Bronchial epithelial cell (primary cell): ENCODE measurements at regions not wholly inside any gene's neighbourhood (a gene's known extent, or its start where the extent isn't known, plus 50 kb on each side); places are given as distances from the start of the nearest gene placed in this dataset.
A peak's percentile ranks its signal among the peaks of the same experiment; 100 is the strongest.

Experiments used
- DNase-seq: peaks from one replicate; pipeline ENCODE4 v3.0.0-alpha.2; 2010; ENCODE audit warnings: low read depth
- FAIRE-seq: peaks from 2 replicates; lab custom pipeline; 2011; peaks lifted over from hg19 to GRCh38; lab: Jason Lieb, UNC
- H3K27me3 ChIP-seq: 2 replicates; pipeline ENCODE4 v1.5.1; 2011; ENCODE audit warnings: low read length; ENCODE audit not compliant: control insufficient read depth, insufficient read depth
- H3K36me3 ChIP-seq: 2 replicates; pipeline ENCODE4 v1.5.1; 2011; ENCODE audit warnings: low read length; ENCODE audit not compliant: control insufficient read depth, insufficient read depth
- H3K4me3 ChIP-seq: 2 replicates; pipeline ENCODE4 v1.5.1; 2011; ENCODE audit warnings: mild to moderate bottlenecking, low read depth, low read length, control low read depth
- CTCF ChIP-seq: IDR thresholded peaks from 2 replicates; pipeline ENCODE4 v1.5.1; 2011; ENCODE audit warnings: mild to moderate bottlenecking, moderate library complexity, low read length, control low read depth, inconsistent platforms; ENCODE audit not compliant: insufficient read depth, severe bottlenecking

- FAIRE-seq (no peak), DNase-seq (no peak)
- Histone ChIP-seq H3K27me3 (no peaks in the 10 kb centered on the region), H3K4me3 (no peak overlapping the region), H3K36me3 (no peaks in the 10 kb centered on the region)
- no peak for TF ChIP-seq CTCF
Observed at GRCh38 chr4:84028340-84028739, 470.8 kb downstream of the NKX6-1 start.

- FAIRE-seq (no peak), DNase-seq (no peak)
- no peaks in the 10 kb centered on the region for H3K27me3 ChIP-seq
- no peak for TF ChIP-seq CTCF
- no peak overlapping the region for H3K4me3 ChIP-seq
- H3K36me3 ChIP-seq, result no peaks in the 10 kb centered on the region
Observed at GRCh38 chr4:84024405-84024804, 474.7 kb downstream of the NKX6-1 start.

GRCh38 chr4:84022564-84022963 lies 476.5 kb downstream of the NKX6-1 start:
- Histone ChIP-seq H3K27me3 (no peaks in the 10 kb centered on the region), H3K4me3 (no peak overlapping the region), H3K36me3 (no peaks in the 10 kb centered on the region)
- FAIRE-seq, result peak; percentile 68
- DNase-seq, result no peak
- no peak for TF ChIP-seq CTCF

GRCh38 chr4:84019626-84020025 lies 479.5 kb downstream of the NKX6-1 start:
- no peak overlapping the region for H3K4me3 ChIP-seq
- TF ChIP-seq CTCF, result no peak
- FAIRE-seq (no peak), DNase-seq (no peak)
- no peaks in the 10 kb centered on the region for H3K27me3 ChIP-seq
- no peaks in the 10 kb centered on the region for H3K36me3 ChIP-seq

GRCh38 chr4:84003046-84003445 lies 467.1 kb downstream of the GPAT3 start:
- DNase-seq (no peak), FAIRE-seq (no peak)
- Histone ChIP-seq H3K36me3 (no peaks in the 10 kb centered on the region), H3K4me3 (no peak overlapping the region), H3K27me3 (no peaks in the 10 kb centered on the region)
- no peak for TF ChIP-seq CTCF

- Histone ChIP-seq H3K4me3 (no peak overlapping the region), H3K27me3 (no peaks in the 10 kb centered on the region), H3K36me3 (no peaks in the 10 kb centered on the region)
- FAIRE-seq (no peak), DNase-seq (no peak)
- no peak for TF ChIP-seq CTCF
Observed at GRCh38 chr4:84001876-84002569, 466.1 kb downstream of the GPAT3 start.
